Caco-2 (cell line): ENCODE measurements at regions not wholly inside any gene's neighbourhood (a gene's known extent, or its start where the extent isn't known, plus 50 kb on each side); places are given as distances from the start of the nearest gene placed in this dataset.

Experiments
- BruUV-seq: library from RNA; stranded (reverse); fragments of 400-500 nt; replicated peaks from 2 replicates; lab custom pipeline; 2021; lab: Mats Ljungman, UMichigan
- CTCF ChIA-PET: fragments of 300-600 bp; sonication (Branson Sonifier 250); formaldehyde crosslinking; loops from one replicate; lab custom pipeline; 2022; ENCODE audit warnings: antibody characterized with exemption; lab: Charles Lee
- POLR2A ChIA-PET: fragments of 300-600 bp; sonication (Branson Sonifier 250); formaldehyde crosslinking; loops from one replicate; lab custom pipeline; 2022; ENCODE audit warnings: antibody characterized with exemption; lab: Charles Lee
- DNase-seq, 2 experiments: peaks; one replicate each; pipeline versions ENCODE4 v3.0.0 to v3.0.0-alpha.2; 2020 to 2022
- H3K27me3 ChIP-seq: replicated peaks from 2 replicates; pipeline ENCODE4 v1.6.0; 2011; ENCODE audit warnings: low read length; ENCODE audit not compliant: control insufficient read depth, insufficient read depth
- H3K36me3 ChIP-seq: 2 replicates; pipeline ENCODE4 v1.5.1; 2011; ENCODE audit warnings: low read length; ENCODE audit not compliant: control insufficient read depth, insufficient read depth
- H3K4me1 ChIP-seq: fragments of 250-450 bp; sonication (Bioruptor Pico); 2 replicates; pipeline ENCODE4 v1.5.1; 2020; ENCODE audit warnings: mild to moderate bottlenecking
- H3K4me3 ChIP-seq: 2 replicates; pipeline ENCODE4 v1.5.1; 2011; ENCODE audit warnings: low read depth, mild to moderate bottlenecking, control low read depth, low read length
- H3K9me3 ChIP-seq: fragments of 250-450 bp; sonication (Bioruptor Pico); 2 replicates; pipeline ENCODE4 v1.5.1; 2020; ENCODE audit warnings: mild to moderate bottlenecking, moderate library complexity
- H3K27ac Mint-ChIP-seq: one replicate; pipeline ENCODE4 v1.8.0; 2022; ENCODE audit warnings: mixed read lengths; ENCODE audit not compliant: unreplicated experiment
- H3K27me3 Mint-ChIP-seq: one replicate; pipeline ENCODE4 v1.8.0; 2022; ENCODE audit warnings: mixed read lengths; ENCODE audit not compliant: insufficient read depth, unreplicated experiment
- H3K36me3 Mint-ChIP-seq: one replicate; pipeline ENCODE4 v1.8.0; 2022; ENCODE audit warnings: mild to moderate bottlenecking, mixed read lengths; ENCODE audit not compliant: insufficient read depth, unreplicated experiment
- H3K4me1 Mint-ChIP-seq: one replicate; pipeline ENCODE4 v1.8.0; 2022; ENCODE audit warnings: low read depth, mixed read lengths; ENCODE audit not compliant: unreplicated experiment
- H3K4me3 Mint-ChIP-seq: one replicate; pipeline ENCODE4 v1.8.0; 2022; ENCODE audit warnings: mild to moderate bottlenecking, moderate library complexity, mixed read lengths; ENCODE audit not compliant: unreplicated experiment
- H3K9me3 Mint-ChIP-seq: one replicate; pipeline ENCODE4 v1.8.0; 2022; ENCODE audit warnings: mixed read lengths; ENCODE audit not compliant: unreplicated experiment
- CTCF ChIP-seq, 2 experiments: fragments of 200-600 bp in 1 of 2; IDR thresholded peaks; 1 replicate in 1 of 2; 2 replicates in 1 of 2; pipeline versions ENCODE4 v1.5.1 to v1.8.0; 2011 to 2022; ENCODE audit warnings: antibody characterized with exemption in 1 of 2, control low read depth in 1 of 2, inconsistent platforms in 1 of 2, low read depth in 1 of 2, low read length in 1 of 2, mild to moderate bottlenecking in 1 of 2, moderate library complexity in 1 of 2; ENCODE audit not compliant: insufficient read depth in 1 of 2, severe bottlenecking in 1 of 2, unreplicated experiment in 1 of 2
- intact Hi-C: fragments of 100-400 bp; cut with micrococcal nuclease; formaldehyde crosslinking; loops from one replicate; pipeline ENCODE4 v1.10.0; 2022; ENCODE audit not compliant: unreplicated experiment

- no peaks in the 10 kb centered on the region for H3K4me1 ChIP-seq
- Mint-ChIP-seq H3K27ac (peak overlapping the region; percentile 70), H3K9me3 (no peaks in the 10 kb centered on the region), H3K4me1 (peaks cover 8% of the 10 kb centered on the region), H3K4me3 (peak overlapping the region; percentile 81), H3K36me3 (no peaks in the 10 kb centered on the region), H3K27me3 (no peaks in the 10 kb centered on the region)
- no peaks in the 10 kb centered on the region for H3K27me3 ChIP-seq
- BruUV-seq, result no TSS peak
- ChIA-PET CTCF (interaction anchor here (1.4 kb wide), 1 partner anchor 103 kb away, joined by 10 read pairs; the partner anchor contains the start of gene CDK20), POLR2A (interaction anchor here (0.6 kb wide), 1 partner anchor 530 kb away, joined by 4 read pairs; no protein-coding TSS in a partner anchor)
- no peak for TF ChIP-seq CTCF (IDR thresholded peaks at IDR 0.05; ENCODE audit: insufficient read depth in 1 of 2, low read depth in 1 of 2, low read length in 1 of 2, severe bottlenecking in 1 of 2, unreplicated experiment in 1 of 2)
- no peak for DNase-seq
- intact Hi-C loops, result no loop called here
- H3K36me3 ChIP-seq, result no peaks in the 10 kb centered on the region
- H3K9me3 ChIP-seq, result no peaks in the 10 kb centered on the region
- no peak overlapping the region for H3K4me3 ChIP-seq
These were observed 61.1 kb downstream of the SPATA31C2 start for GRCh38 chr9:88077071-88077617.

DNA sequence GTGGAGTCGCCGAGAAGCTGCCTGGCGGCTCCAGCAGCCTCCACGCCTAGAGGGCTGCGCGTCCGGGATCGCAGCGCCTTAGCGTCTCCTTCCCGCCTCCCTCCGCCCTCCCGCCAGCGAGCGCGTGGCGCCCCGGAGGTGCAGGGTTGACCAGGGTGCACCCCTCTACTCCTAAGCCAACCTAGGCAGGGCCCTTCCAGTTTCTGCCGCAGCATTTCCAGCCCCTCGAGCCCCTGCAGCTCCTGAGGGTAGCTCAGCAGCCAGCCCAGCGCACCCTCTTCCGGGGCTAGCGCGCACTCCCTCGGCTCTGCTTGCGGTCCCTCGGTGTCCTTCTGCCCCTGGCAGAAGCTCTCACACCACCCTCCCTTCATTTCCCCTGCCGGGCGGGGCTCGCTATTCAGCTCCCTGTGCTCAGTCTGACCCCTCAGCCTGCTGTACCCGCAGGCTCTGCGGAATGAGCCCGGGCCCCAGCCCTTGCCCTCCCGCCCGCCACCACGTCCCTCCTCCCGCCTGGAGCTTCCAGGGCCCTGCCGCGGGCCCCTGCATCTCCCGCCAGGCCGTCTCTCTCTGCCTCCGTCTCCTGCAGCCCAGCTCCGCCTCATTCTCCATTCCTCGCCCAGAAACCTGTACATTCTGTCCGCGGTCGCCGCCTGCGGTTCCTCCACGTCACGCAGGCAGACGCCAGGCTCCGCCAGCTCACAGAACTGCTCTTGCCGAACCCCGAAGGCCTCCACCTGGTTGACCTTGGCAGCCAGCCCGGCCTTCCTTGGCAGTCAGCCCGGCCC is 61.8 kb downstream of the SPATA31C2 start:
- intact Hi-C loops, result no loop called here
- Histone ChIP-seq H3K4me3 (peak overlapping the region; percentile 41), H3K36me3 (no peaks in the 10 kb centered on the region), H3K9me3 (no peaks in the 10 kb centered on the region), H3K27me3 (no peaks in the 10 kb centered on the region), H3K4me1 (no peaks in the 10 kb centered on the region)
- no peaks in the 10 kb centered on the region for H3K27me3 Mint-ChIP-seq
- TF ChIP-seq CTCF (IDR thresholded peaks at IDR 0.05; ENCODE audit: insufficient read depth in 1 of 2, low read depth in 1 of 2, low read length in 1 of 2, severe bottlenecking in 1 of 2, unreplicated experiment in 1 of 2), result no peak
- H3K4me3 Mint-ChIP-seq, result peak overlapping the region; percentile 81
- POLR2A ChIA-PET, result interaction anchor here (0.6 kb wide), 1 partner anchor 531 kb away, joined by 4 read pairs; no protein-coding TSS in a partner anchor
- peak; percentile 50 to 55 for DNase-seq
- no TSS peak for BruUV-seq
- no peaks in the 10 kb centered on the region for H3K9me3 Mint-ChIP-seq
- H3K4me1 Mint-ChIP-seq, result peaks cover 8% of the 10 kb centered on the region
- H3K27ac Mint-ChIP-seq, result peak overlapping the region; percentile 70
- no peaks in the 10 kb centered on the region for H3K36me3 Mint-ChIP-seq
- CTCF ChIA-PET, result interaction anchor here (0.6 to 1.4 kb wide), 4 partner anchors 11 to 102 kb away, joined by 3 to 10 read pairs (median 4); partner anchors contain the start of gene CDK20

GRCh38 chr9:88075966-88076285 is 62.3 kb downstream of the SPATA31C2 start:
- TF ChIP-seq CTCF (IDR thresholded peaks at IDR 0.05; ENCODE audit: insufficient read depth in 1 of 2, low read depth in 1 of 2, low read length in 1 of 2, severe bottlenecking in 1 of 2, unreplicated experiment in 1 of 2), result no peak
- intact Hi-C loops, result no loop called here
- Mint-ChIP-seq H3K4me1 (peaks cover 8% of the 10 kb centered on the region), H3K4me3 (peak overlapping the region; percentile 81), H3K36me3 (no peaks in the 10 kb centered on the region), H3K9me3 (no peaks in the 10 kb centered on the region), H3K27me3 (no peaks in the 10 kb centered on the region), H3K27ac (peak overlapping the region; percentile 70)
- POLR2A ChIA-PET, result no interaction called here
- no TSS peak for BruUV-seq
- no peaks in the 10 kb centered on the region for H3K9me3 ChIP-seq
- no peaks in the 10 kb centered on the region for H3K4me1 ChIP-seq
- CTCF ChIA-PET, result interaction anchor here (1.1 to 1.4 kb wide), 2 partner anchors 65 to 102 kb away, joined by 4 to 10 read pairs; partner anchors contain the start of gene CDK20
- no peak for DNase-seq
- peak overlapping the region; percentile 41 for H3K4me3 ChIP-seq
- H3K27me3 ChIP-seq, result no peaks in the 10 kb centered on the region
- no peaks in the 10 kb centered on the region for H3K36me3 ChIP-seq
